Spleen (tissue), 7 donors: ENCODE measurements at regions not wholly inside any gene's neighbourhood (a gene's known extent, or its start where the extent isn't known, plus 50 kb on each side); places are given as distances from the start of the nearest gene placed in this dataset.

Experiments used
- POLR2AphosphoS5 ChIP-seq, 3 donors: sonication (generic); formaldehyde crosslinking; IDR thresholded peaks; one replicate each; pipeline ENCODE4 v1.5.1; 2017; ENCODE audit warnings: antibody characterized with exemption in 3 of 3
- TF ChIP-seq, protein P1 (sequence below), 11 experiments: fragments of 200-600 bp in 7 of 11; fragments of 450-650 bp in 4 of 11; sonication (generic) in 4 of 11; IDR thresholded peaks in 8 of 11; conservative IDR thresholded peaks in 3 of 11; 1 replicate in 7 of 11; 2 replicates in 4 of 11; pipeline versions ENCODE4 v1.4.0 to v1.8.0; 2016 to 2021; ENCODE audit warnings: antibody characterized with exemption in 11 of 11, inconsistent platforms in 4 of 11, mild to moderate bottlenecking in 1 of 11
- donor health status: DM: no; HTN: no; CAD: no; lungs with moderate emphysema.
- donor health status: DM: no; HTN: no; CAD: no.
- donor health status: DM: no; HTN: no; CAD: no.

DNA sequence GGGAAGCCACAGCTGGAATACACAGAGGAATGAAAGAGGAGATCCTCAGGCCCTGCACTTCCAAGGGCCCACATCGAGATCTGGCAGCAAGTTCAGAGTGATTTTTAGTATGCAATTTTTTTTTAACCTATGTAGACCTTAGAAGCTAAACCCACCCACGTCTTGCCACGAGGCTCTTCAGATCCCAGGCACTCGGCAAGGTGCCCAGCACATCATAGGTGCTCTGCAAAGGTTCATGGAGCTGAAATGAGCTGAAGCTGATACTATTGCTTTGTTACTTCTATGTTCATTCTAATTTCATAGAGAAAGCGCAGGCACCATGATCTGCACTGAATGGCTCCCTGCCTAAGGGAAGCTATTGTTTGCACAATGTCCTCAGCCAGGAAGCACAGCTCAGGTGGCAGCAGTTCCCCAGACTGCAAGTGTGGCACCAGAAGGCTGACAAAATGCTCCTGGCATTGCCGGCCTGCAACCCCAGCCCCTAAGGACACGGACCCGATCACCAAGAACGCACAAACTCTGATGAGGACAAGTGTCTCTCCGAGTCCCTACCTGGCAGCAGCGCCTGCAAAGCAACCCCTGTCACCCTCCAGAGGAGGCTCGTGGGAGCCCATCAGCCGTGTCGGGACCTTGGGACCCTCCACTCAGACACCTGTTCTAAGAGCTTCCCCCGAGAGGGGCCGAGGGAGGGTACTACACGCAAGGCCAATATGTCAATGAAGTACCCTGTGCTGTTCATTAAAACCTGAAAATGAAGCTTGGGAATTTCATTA lies 264.2 kb downstream of the NPHP4 start:
- TF ChIP-seq, protein P1, sequence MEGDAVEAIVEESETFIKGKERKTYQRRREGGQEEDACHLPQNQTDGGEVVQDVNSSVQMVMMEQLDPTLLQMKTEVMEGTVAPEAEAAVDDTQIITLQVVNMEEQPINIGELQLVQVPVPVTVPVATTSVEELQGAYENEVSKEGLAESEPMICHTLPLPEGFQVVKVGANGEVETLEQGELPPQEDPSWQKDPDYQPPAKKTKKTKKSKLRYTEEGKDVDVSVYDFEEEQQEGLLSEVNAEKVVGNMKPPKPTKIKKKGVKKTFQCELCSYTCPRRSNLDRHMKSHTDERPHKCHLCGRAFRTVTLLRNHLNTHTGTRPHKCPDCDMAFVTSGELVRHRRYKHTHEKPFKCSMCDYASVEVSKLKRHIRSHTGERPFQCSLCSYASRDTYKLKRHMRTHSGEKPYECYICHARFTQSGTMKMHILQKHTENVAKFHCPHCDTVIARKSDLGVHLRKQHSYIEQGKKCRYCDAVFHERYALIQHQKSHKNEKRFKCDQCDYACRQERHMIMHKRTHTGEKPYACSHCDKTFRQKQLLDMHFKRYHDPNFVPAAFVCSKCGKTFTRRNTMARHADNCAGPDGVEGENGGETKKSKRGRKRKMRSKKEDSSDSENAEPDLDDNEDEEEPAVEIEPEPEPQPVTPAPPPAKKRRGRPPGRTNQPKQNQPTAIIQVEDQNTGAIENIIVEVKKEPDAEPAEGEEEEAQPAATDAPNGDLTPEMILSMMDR (IDR thresholded peaks at IDR 0.05 in 8 of 11, conservative IDR thresholded peaks at IDR 0.05 in 3 of 11): no peak
- no peak for TF ChIP-seq POLR2AphosphoS5 (IDR thresholded peaks at IDR 0.05)
